IgD-negative memory B cell (primary cell): ENCODE measurements at regions not wholly inside any gene's neighbourhood (a gene's known extent, or its start where the extent isn't known, plus 50 kb on each side); places are given as distances from the start of the nearest gene placed in this dataset.

ENCODE experiments used
- H3K27ac Mint-ChIP-seq, 3 donors: one replicate each; pipeline ENCODE4 v1.8.0; 2020 to 2022; ENCODE audit warnings: mild to moderate bottlenecking in 3 of 3, mixed read lengths in 3 of 3, moderate library complexity in 1 of 3
- H3K27me3 Mint-ChIP-seq: one replicate; pipeline ENCODE4 v1.8.0; 2021; ENCODE audit warnings: mixed read lengths
- H3K36me3 Mint-ChIP-seq: one replicate; pipeline ENCODE4 v1.8.0; 2020; ENCODE audit warnings: mild to moderate bottlenecking, mixed read lengths
- H3K4me1 Mint-ChIP-seq, 3 donors: one replicate each; pipeline ENCODE4 v1.8.0; 2020 to 2022; ENCODE audit warnings: mixed read lengths in 3 of 3, mild to moderate bottlenecking in 1 of 3
- H3K4me3 Mint-ChIP-seq, 4 donors: one replicate each; pipeline ENCODE4 v1.8.0; 2020 to 2022; ENCODE audit warnings: mild to moderate bottlenecking in 4 of 4, mixed read lengths in 4 of 4, moderate library complexity in 3 of 4
- H3K9me3 Mint-ChIP-seq, 3 donors: one replicate each; pipeline ENCODE4 v1.8.0; 2020 to 2021; ENCODE audit warnings: mixed read lengths in 3 of 3, mild to moderate bottlenecking in 1 of 3

DNA sequence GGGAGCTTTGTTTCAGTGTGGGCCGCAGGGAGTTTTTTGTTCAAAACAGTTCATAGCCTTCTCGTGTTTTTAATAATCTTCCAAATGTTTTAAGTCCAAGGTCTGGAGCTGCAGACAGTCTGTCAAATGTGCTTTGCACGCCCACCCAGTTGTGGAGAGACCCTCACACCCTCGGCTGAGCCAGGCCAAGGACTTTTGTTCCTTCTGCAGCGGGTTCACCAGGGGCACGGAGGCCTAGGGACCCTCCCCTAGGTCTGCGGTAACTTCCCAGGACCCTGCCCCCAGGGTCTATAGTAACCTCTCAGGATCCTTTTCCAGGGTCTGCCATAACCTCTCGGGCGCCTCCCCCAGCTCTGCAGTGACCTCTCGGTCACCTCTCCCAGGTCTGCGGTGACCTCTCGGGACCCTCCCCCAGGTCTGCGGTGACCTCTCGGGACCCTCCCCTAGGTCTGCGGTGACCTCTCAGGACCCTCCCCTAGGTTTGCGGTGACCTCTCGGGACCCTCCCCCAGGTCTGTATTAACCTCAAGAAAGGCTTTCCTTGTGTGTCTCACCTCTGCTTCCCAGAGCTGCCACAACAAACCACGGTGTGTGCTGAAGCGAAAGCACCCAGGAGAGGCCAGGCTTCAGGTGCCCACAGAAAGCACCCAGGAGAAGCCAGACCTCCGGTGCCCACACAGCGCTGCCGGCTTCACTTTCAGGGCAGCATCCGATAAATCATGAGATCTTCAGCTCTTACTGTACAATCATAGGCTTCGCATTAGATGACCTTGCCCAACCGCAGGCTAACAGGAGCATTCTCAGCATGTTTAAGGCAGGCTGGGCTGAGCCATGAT, 301.9 kb upstream of the SALL3 start:
- H3K36me3 Mint-ChIP-seq: no peaks in the 10 kb centered on the region
- no peak overlapping the region for H3K27ac Mint-ChIP-seq
- no peaks in the 10 kb centered on the region for H3K9me3 Mint-ChIP-seq
- H3K4me3 Mint-ChIP-seq: no peak overlapping the region
- no peaks in the 10 kb centered on the region for H3K27me3 Mint-ChIP-seq
- no peaks in the 10 kb centered on the region for H3K4me1 Mint-ChIP-seq

DNA sequence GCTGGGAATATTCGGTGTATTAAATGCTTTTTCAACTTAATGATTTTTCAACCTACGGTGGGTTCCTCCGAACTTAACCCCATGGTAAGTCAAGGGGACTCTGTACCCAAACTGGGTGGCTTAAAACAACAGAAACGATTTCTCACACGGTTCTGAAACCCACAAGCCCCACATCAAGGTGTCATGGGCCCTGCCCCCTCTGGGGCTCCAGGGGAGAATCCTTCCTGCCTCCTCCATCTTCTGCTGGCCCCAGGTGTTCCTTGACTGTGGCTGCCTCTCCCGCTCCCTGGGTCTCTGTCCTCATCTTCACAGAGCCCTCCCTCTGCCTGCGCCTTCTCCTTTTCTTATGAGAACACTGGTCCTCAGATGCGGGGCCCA, 301.3 kb upstream of the SALL3 start:
- Mint-ChIP-seq H3K9me3 (no peaks in the 10 kb centered on the region), H3K4me3 (no peak overlapping the region), H3K4me1 (no peaks in the 10 kb centered on the region), H3K27me3 (peaks cover 3% of the 10 kb centered on the region), H3K27ac (no peak overlapping the region), H3K36me3 (no peaks in the 10 kb centered on the region)

DNA sequence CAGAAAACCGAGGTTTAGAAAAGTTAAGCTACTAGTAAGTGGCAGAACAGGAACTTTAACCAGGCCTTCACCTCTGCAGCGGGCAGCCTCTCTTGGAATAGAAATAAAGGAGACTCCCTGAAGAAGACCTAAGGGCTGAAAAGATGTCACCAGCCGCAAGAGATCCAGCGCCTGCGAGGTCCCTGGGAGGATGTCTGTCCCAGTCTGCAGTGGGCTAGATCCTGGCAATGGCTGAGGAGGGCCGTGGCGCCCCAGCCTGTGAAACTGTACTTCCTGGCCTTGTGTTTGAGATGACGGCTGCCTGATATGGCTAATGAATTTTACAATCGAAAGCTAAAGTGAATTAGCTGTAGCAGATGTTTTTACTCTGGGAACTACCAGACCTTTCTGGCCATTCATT, 300.6 kb upstream of the SALL3 start:
- H3K4me3 Mint-ChIP-seq: no peak overlapping the region
- peaks cover 4% of the 10 kb centered on the region for H3K27me3 Mint-ChIP-seq
- H3K36me3 Mint-ChIP-seq: no peaks in the 10 kb centered on the region
- no peaks in the 10 kb centered on the region for H3K4me1 Mint-ChIP-seq
- no peak overlapping the region for H3K27ac Mint-ChIP-seq
- H3K9me3 Mint-ChIP-seq: no peaks in the 10 kb centered on the region

DNA sequence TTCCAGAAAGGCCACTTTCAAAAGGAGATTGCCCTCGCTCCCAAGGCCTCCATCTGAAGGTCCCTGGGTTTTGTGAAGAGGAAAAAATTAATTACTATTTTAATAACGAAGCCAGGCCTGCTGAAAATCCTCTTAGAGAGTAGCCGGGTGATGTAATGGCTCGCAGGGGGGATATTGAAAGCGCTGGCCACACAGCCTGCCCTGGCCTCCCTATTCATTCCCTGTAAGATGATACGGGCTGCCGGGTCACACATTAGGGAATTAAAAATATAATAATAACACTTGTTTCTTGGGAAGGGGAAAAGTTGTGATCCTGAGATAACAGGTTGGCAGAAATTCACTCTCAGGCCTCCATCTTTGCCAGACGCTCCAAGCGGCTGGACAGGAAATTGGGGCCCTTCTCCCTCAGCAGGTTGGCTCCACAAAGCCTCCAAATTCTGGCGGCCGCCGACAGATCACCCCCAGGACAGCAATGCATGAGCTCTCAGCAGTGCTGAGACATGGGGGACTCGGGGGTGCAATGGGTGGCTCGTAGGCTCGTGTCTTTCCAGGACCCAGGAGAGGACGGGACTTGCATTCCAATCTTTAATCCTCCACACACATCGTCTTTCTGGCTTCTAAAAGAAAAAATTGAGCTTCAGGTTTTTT, 299.9 kb upstream of the SALL3 start:
- Mint-ChIP-seq H3K4me1 (no peaks in the 10 kb centered on the region), H3K36me3 (no peaks in the 10 kb centered on the region)

DNA sequence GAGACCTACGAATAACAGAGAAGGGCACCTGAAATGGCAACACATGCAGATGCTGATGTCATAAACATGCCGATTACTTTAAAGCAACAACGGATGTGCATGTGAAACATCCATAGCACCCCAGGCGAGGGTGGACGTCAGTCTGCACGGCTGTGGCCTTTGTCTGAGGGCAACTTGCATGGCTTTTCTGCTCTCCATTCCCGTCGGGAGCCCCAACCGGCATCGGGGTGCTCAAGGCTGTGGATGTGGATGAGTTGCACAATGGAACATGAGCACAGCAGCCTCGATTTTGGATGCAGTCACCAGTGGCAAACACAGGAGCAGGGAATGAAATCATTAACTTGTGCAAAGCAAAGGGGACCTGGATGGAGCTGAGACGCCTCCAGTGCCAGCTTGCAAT, 298.2 kb upstream of the SALL3 start:
- H3K27me3 Mint-ChIP-seq: peaks cover 4% of the 10 kb centered on the region
- H3K27ac Mint-ChIP-seq: no peak overlapping the region
- no peaks in the 10 kb centered on the region for H3K9me3 Mint-ChIP-seq
- no peak overlapping the region for H3K4me3 Mint-ChIP-seq
- H3K36me3 Mint-ChIP-seq: no peaks in the 10 kb centered on the region
- H3K4me1 Mint-ChIP-seq: no peaks in the 10 kb centered on the region

More for the DNA sequence above, 299.9 kb upstream of the SALL3 start:
- Mint-ChIP-seq H3K4me3 (no peak overlapping the region), H3K27ac (no peak overlapping the region), H3K9me3 (no peaks in the 10 kb centered on the region), H3K27me3 (peaks cover 4% of the 10 kb centered on the region)

DNA sequence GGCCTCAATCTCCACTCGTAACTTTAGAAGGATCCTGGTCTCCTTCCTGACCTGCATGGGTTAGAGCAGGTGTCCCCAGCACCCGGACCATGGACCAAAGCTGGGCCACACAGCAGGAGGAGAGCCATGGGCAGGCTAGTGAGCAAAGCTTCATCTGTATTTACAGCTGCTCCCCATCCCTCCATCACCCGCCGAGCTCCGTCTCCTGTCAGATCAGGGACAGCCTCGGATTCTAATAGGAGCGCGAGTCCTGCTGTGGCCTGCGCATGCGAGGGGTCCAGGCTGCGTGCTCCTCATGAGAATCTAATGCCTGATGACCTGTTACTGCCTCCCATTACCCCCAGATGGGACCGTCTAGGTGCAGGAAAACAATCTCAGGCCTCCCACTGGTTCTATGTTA, 297.7 kb upstream of the SALL3 start:
- Mint-ChIP-seq H3K9me3 (no peaks in the 10 kb centered on the region), H3K36me3 (no peaks in the 10 kb centered on the region), H3K27ac (no peak overlapping the region), H3K27me3 (peaks cover 4% of the 10 kb centered on the region), H3K4me3 (no peak overlapping the region), H3K4me1 (no peaks in the 10 kb centered on the region)

DNA sequence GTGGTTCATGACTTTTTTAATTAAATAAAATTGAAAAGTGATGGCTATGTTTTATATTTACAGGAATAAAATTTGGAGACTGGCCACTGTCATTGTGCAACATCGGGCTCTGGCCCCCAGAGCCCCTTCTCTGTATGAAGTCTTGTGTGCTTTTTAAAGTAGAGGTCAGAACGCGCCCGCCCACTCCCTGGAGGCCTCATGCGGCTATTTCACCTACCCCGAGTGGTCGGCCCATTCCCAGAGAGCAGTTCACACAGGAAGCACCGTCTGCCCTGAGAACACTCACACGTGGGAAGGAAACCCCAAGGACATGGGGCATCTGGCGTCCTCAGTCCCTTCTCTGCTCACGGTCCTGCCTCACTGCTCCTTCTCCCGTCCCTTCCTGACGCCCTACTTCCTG, 296.9 kb upstream of the SALL3 start:
- Mint-ChIP-seq H3K9me3 (no peaks in the 10 kb centered on the region), H3K36me3 (no peaks in the 10 kb centered on the region), H3K4me3 (no peak overlapping the region), H3K27me3 (peaks cover 4% of the 10 kb centered on the region), H3K4me1 (no peaks in the 10 kb centered on the region), H3K27ac (no peak overlapping the region)

DNA sequence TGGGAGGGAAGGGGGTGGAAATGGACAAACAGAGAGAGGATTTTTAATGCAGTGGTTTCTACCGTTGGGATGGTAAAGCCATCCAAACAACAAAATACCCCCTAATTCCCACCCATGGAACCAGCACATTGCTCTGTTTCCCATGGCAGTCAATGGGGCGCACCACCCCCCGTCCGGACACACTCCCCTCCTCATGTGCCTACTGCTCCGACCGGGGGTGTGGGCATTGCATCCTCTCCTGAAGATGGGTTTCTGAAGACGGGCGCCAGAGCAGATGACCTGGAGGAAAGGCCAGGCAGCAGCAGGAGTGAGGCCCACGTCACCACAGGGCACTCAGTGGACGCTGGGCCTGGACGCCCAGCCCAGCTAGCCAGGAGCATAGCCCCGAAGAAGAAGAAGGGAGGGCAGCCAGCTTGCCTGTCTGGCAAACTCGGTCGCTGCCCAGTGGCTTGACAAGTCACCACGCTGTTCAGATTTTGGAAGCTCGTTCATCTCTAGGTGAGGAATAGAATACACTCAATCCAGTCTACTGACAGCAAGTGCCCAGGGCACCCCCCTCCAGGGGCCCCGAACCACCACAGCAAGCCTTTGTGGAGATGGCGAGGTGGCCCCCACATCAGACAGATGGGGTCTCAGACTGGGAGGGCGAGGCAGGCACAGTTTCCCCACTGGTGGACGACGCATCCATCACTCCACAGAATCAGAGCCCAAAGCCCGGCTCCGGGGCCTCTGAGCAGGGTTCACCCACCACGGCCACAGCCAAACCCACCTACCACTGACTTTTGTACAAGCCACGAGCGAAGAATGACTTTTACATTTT, 296.2 kb upstream of the SALL3 start:
- no peak overlapping the region for H3K4me3 Mint-ChIP-seq
- no peaks in the 10 kb centered on the region for H3K4me1 Mint-ChIP-seq
- no peaks in the 10 kb centered on the region for H3K36me3 Mint-ChIP-seq
- no peak overlapping the region for H3K27ac Mint-ChIP-seq
- H3K27me3 Mint-ChIP-seq: peaks cover 4% of the 10 kb centered on the region
- H3K9me3 Mint-ChIP-seq: no peaks in the 10 kb centered on the region

DNA sequence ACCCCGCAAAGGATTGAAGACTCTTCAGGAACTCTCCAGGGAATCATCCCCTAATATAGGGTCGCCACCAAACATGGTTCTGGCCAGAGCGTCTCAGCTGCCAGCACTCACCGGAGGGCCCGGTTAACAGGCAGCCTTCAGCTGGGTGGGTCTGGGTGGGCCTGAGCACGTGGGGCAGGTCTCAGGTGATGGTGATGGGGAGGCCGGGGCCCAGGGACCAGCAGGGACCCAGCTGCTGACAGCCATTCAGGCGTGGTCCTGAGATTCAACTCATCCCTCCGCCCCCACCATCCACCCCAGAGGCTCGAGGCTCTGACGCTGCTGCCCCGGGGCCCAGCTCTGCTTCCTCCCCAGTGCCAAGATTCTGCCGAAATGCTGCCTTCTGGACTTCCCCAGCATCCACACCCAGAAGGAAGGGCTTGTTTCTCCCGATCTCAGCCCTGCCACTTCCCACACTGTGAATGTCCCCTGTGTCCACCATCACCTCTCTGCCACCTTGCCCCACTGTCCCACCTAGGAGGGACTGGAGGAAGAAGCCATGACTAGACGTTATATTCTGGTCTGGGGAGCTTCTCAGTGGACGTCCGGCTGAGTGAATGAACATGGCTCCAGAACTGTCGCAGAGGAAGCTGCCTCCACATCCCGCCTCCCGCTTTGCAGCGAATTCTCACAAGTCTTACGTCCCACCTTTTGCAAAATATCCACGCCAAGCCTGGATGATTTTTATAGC, 294.2 kb upstream of the SALL3 start:
- Mint-ChIP-seq H3K27ac (no peak overlapping the region), H3K36me3 (no peaks in the 10 kb centered on the region), H3K9me3 (no peaks in the 10 kb centered on the region), H3K4me3 (no peak overlapping the region), H3K4me1 (no peaks in the 10 kb centered on the region), H3K27me3 (peaks cover 4% of the 10 kb centered on the region)

DNA sequence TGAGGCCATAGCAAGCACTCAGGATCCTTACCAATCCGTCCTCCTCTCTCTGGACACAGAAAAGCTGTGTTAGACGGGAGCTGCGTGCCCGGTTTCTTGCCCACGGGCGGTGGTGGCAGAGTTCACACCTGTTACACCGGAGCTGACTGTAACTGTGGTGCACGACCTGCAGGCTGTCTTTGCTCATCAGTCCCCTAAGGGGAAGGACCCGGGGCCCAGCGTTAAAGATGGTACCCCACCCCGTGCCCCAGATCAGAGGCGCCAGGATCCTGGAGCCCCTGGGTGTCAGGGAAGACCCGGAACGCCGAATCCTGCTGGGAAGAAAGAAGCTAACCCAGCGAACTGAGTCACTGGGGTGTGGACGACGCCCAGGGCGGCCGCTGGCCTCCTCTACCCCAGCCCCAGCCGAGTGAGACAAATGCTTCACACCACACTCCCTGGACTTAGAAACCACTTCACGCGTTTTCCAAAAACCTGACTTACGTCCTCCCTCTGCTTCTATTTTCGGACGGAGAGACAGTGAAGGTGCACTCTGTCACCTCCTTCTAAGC, 293.6 kb upstream of the SALL3 start:
- Mint-ChIP-seq H3K4me1 (no peaks in the 10 kb centered on the region), H3K9me3 (no peaks in the 10 kb centered on the region), H3K27me3 (peaks cover 4% of the 10 kb centered on the region), H3K36me3 (no peaks in the 10 kb centered on the region), H3K27ac (peak overlapping the region in 1 of 3 donors; percentile 23), H3K4me3 (no peak overlapping the region)

DNA sequence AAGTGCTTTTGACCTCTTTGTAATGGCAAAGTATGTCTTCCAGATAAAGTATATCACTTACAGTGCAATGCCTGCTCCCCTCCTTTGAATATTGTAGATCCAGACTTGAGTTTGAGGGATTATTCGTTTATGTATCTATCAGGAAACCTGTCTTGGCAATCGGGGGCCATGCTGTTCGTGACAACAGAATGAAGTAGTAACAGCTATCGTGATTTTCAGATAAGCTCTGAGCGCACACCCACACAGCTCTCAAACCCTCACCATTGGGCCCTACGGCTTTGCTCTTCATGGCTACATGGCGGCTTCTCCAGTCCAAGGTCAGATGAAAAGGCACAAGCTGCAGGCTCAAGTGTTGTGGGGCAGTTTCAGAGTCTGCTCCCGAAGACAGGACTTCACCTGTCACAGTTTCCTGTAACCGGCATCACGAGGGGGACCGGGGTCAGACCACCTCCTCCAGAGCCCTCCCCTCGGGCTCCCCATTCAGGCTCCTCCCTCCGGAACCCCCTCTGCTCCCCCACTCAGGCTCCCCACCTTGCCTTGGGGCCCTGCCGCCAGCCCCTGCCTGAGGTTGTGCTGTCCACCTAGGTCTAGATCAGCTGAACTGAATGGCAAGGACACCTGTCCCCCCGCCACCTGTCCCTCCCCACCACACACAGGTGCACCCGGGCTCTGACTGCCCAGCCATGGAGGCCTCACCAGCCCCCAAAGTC, 292.5 kb upstream of the SALL3 start:
- Mint-ChIP-seq H3K36me3 (no peaks in the 10 kb centered on the region), H3K4me1 (no peaks in the 10 kb centered on the region), H3K27me3 (peaks cover 4% of the 10 kb centered on the region), H3K4me3 (no peak overlapping the region), H3K9me3 (no peaks in the 10 kb centered on the region), H3K27ac (no peak overlapping the region)

DNA sequence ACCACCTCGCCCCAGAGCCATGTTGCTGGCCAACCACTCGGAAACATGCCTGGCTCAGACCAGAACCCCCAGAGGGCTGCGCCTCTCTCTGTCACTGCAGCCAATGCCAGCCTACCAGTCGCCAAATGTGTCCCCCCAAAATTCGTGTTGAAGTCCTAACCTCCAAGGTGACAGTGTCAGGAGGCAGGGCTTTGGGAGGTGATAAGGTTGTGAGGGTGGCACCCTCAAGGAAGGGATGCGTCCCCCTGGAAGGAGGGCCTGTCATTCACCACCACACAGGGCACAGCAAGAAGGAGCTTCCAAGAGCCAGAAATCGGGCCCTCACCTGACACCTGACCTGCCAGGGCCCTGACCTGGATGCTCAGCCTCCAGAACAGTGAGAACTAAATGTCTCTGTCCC, 291.9 kb upstream of the SALL3 start:
- H3K4me3 Mint-ChIP-seq: no peak overlapping the region
- no peaks in the 10 kb centered on the region for H3K4me1 Mint-ChIP-seq
- H3K36me3 Mint-ChIP-seq: no peaks in the 10 kb centered on the region
- H3K27me3 Mint-ChIP-seq: peaks cover 4% of the 10 kb centered on the region
- H3K27ac Mint-ChIP-seq: no peak overlapping the region
- no peaks in the 10 kb centered on the region for H3K9me3 Mint-ChIP-seq

DNA sequence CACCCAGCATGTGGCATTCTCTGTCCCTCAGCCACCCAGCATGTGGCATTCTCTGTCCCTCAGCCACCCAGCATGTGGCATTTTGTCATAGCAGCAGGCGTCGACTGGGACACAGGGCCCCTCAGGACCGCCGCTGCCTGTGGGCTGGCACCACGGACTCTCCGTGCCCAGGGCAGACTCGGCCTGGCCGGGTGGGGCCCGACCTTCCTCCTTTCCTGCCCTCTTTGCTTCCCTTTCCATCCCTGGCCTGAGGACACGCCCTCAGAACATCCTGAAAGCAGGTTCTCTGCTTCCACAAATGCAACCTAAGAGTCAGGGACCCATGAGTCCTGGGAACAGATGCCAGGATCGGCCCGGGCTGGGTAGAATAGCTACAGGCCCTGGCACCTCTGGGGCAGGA, 291.4 kb upstream of the SALL3 start:
- Mint-ChIP-seq H3K27me3 (peaks cover 2% of the 10 kb centered on the region), H3K4me3 (no peak overlapping the region), H3K36me3 (no peaks in the 10 kb centered on the region), H3K27ac (no peak overlapping the region), H3K4me1 (no peaks in the 10 kb centered on the region), H3K9me3 (no peaks in the 10 kb centered on the region)

DNA sequence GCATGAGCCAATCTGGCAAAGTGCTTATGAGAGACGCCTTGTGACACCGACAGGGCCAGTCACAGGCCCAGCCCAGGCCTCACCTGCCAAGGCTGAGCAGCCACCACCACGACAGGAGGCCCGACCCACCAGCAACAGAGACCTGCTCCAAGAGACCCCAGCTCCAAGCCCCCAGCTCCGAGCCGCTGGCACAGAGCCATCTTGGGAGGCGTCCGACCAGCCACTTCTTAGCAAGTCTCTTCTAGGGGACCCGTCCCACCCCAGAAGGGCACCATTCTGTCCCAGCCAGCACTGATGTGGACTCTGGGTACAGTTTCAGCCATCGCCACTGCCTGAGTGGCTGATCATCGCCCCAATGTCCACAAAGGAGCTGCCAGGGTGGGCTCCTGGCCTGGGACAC, 290.7 kb upstream of the SALL3 start:
- no peak overlapping the region for H3K4me3 Mint-ChIP-seq
- no peaks in the 10 kb centered on the region for H3K27me3 Mint-ChIP-seq
- no peak overlapping the region for H3K27ac Mint-ChIP-seq
- H3K9me3 Mint-ChIP-seq: no peaks in the 10 kb centered on the region
- no peaks in the 10 kb centered on the region for H3K4me1 Mint-ChIP-seq
- no peaks in the 10 kb centered on the region for H3K36me3 Mint-ChIP-seq
